Endothelial cell of umbilical vein (primary cell): ENCODE measurements at regions not wholly inside any gene's neighbourhood (a gene's known extent, or its start where the extent isn't known, plus 50 kb on each side); places are given as distances from the start of the nearest gene placed in this dataset.

ENCODE experiments used
- BruUV-seq: library from RNA; stranded (reverse); fragments of 400-500 nt; replicated peaks from 2 replicates; lab custom pipeline; 2021; lab: Mats Ljungman, UMichigan
- CTCF ChIA-PET: fragments of 300-600, 350-600 bp; sonication (Branson Sonifier 250); formaldehyde crosslinking; loops from one replicate; lab custom pipeline; 2021; ENCODE audit warnings: antibody characterized with exemption, inconsistent platforms; lab: Charles Lee
- POLR2A ChIA-PET: fragments of 300-600, 350-600 bp; sonication (Branson Sonifier 250); formaldehyde crosslinking; loops from one replicate; lab custom pipeline; 2021; ENCODE audit warnings: antibody characterized with exemption, inconsistent platforms; lab: Charles Lee
- DNase-seq: peaks from one replicate; pipeline ENCODE4 v3.0.0-alpha.2; 2011; ENCODE audit warnings: low read depth, low spot score
- FAIRE-seq: peaks from 2 replicates; lab custom pipeline; 2011; peaks lifted over from hg19 to GRCh38; lab: Jason Lieb, UNC
- H2AFZ ChIP-seq: 2 replicates; pipeline ENCODE4 v1.6.0; 2012; ENCODE audit warnings: low read depth, low read length, control low read depth, inconsistent platforms
- H3K27ac ChIP-seq: 2 replicates; pipeline ENCODE4 v1.5.1; 2011; ENCODE audit warnings: low read depth, mild to moderate bottlenecking, control low read depth, low read length, moderate library complexity; ENCODE audit not compliant: insufficient read depth
- H3K27me3 ChIP-seq, 2 experiments: 2 replicates each; pipeline versions ENCODE4 v1.6.0 to v1.6.1; 2011; ENCODE audit warnings: low read length in 2 of 2, mixed read lengths in 1 of 2; ENCODE audit not compliant: control insufficient read depth in 2 of 2, insufficient read depth in 2 of 2
- H3K36me3 ChIP-seq, 2 experiments: 2 replicates in 1 of 2; 3 replicates in 1 of 2; pipeline ENCODE4 v1.5.1; 2011; ENCODE audit warnings: low read length in 2 of 2, mild to moderate bottlenecking in 1 of 2, moderate library complexity in 1 of 2; ENCODE audit not compliant: control insufficient read depth in 2 of 2, insufficient read depth in 2 of 2; ENCODE audit errors: extremely low read depth in 1 of 2
- H3K4me1 ChIP-seq: 3 replicates; pipeline ENCODE4 v1.5.1; 2011; ENCODE audit warnings: mild to moderate bottlenecking, low read length; ENCODE audit not compliant: control insufficient read depth, insufficient read depth; ENCODE audit errors: extremely low read depth
- H3K4me2 ChIP-seq: 2 replicates; pipeline ENCODE4 v1.6.1; 2011; ENCODE audit warnings: low read length, control low read depth, mixed read lengths; ENCODE audit not compliant: insufficient read depth
- H3K4me3 ChIP-seq, 3 experiments: fragments of 200-600 bp in 1 of 3; sonication (generic), shearing (Covaris generic) in 1 of 3; replicated peaks in 1 of 3; 2 replicates each; pipeline ENCODE4 v1.5.1; 2011 to 2016; ENCODE audit warnings: control low read depth in 3 of 3, low read length in 3 of 3, mild to moderate bottlenecking in 2 of 3, inconsistent platforms in 1 of 3, low read depth in 1 of 3, moderate library complexity in 1 of 3; ENCODE audit not compliant: insufficient read depth in 1 of 3
- H3K79me2 ChIP-seq: 2 replicates; pipeline ENCODE4 v1.6.0; 2012; ENCODE audit warnings: low read length, inconsistent platforms; ENCODE audit not compliant: control insufficient read depth, insufficient read depth
- H3K9ac ChIP-seq: replicated peaks from 2 replicates; pipeline ENCODE3; 2011; ENCODE audit warnings: low read length, control low read depth; ENCODE audit not compliant: insufficient read depth; ENCODE audit errors: extremely low read depth
- H3K9me1 ChIP-seq: replicated peaks from 3 replicates; pipeline ENCODE4 v1.6.0; 2011; ENCODE audit warnings: mild to moderate bottlenecking, low read length; ENCODE audit not compliant: control insufficient read depth, insufficient read depth; ENCODE audit errors: extremely low read depth
- H3K9me3 ChIP-seq: replicated peaks from 2 replicates; pipeline ENCODE4 v1.5.1; 2012; ENCODE audit warnings: low read length, inconsistent platforms; ENCODE audit not compliant: control insufficient read depth, insufficient read depth
- H4K20me1 ChIP-seq: replicated peaks from 2 replicates; pipeline ENCODE3; 2011; ENCODE audit warnings: mild to moderate bottlenecking, low read length; ENCODE audit not compliant: control insufficient read depth, insufficient read depth; ENCODE audit errors: extremely low read depth
- CTCF ChIP-seq, 2 donors: IDR thresholded peaks; 1 replicate in 1 of 2; 2 replicates in 1 of 2; pipeline ENCODE4 v1.5.1; 2011; ENCODE audit warnings: low read length in 2 of 2, mild to moderate bottlenecking in 2 of 2, moderate library complexity in 2 of 2, control low read depth in 1 of 2, inconsistent platforms in 1 of 2, low read depth in 1 of 2; ENCODE audit not compliant: insufficient read depth in 1 of 2; ENCODE audit errors: extremely low read depth in 1 of 2
- EZH2 ChIP-seq: IDR thresholded peaks from 2 replicates; pipeline ENCODE4 v1.6.1; 2012; ENCODE audit warnings: borderline replicate concordance, low read depth, mild to moderate bottlenecking, moderate library complexity, low read length, inconsistent platforms; ENCODE audit not compliant: severe bottlenecking
- FOS ChIP-seq: IDR thresholded peaks from 2 replicates; pipeline ENCODE4 v1.6.1; 2011; ENCODE audit warnings: mild to moderate bottlenecking, low read length, moderate library complexity, borderline replicate concordance; ENCODE audit not compliant: insufficient read depth
- GATA2 ChIP-seq: IDR thresholded peaks from 2 replicates; pipeline ENCODE4 v1.7.0; 2011; ENCODE audit warnings: low read depth, mild to moderate bottlenecking, moderate library complexity, mixed read lengths, low read length; ENCODE audit not compliant: insufficient read length, insufficient read depth
- JUN ChIP-seq: IDR thresholded peaks from 2 replicates; pipeline ENCODE4 v1.6.1; 2011; ENCODE audit warnings: borderline replicate concordance, low read depth; ENCODE audit not compliant: insufficient read length, insufficient read depth
- MAX ChIP-seq: IDR thresholded peaks from 2 replicates; pipeline ENCODE4 v1.6.1; 2011; ENCODE audit not compliant: insufficient read depth, insufficient read length
- MYC ChIP-seq: IDR thresholded peaks from one replicate; pipeline ENCODE4 v1.6.1; 2011; ENCODE audit warnings: mild to moderate bottlenecking, low read depth, low read length
- POLR2A ChIP-seq: IDR thresholded peaks from 2 replicates; pipeline ENCODE4 v1.6.1; 2012; ENCODE audit warnings: low read depth, mild to moderate bottlenecking, control low read depth, low read length
- POLR2AphosphoS5 ChIP-seq: IDR thresholded peaks from 2 replicates; pipeline ENCODE4 v1.6.1; 2012; ENCODE audit warnings: low read depth, mild to moderate bottlenecking, control low read depth, low read length, moderate library complexity; ENCODE audit not compliant: insufficient read depth
- dilution Hi-C: fragments of 300-500 bp; cut with MboI; formaldehyde crosslinking; loops from one replicate; pipeline ENCODE4 v1.15.0; 2019; ENCODE audit warnings: low sequenced_read_pairs; ENCODE audit not compliant: extremely low pct_ligation_motif_present
- intact Hi-C: fragments of 100-400 bp; cut with micrococcal nuclease; formaldehyde crosslinking; loops from one replicate; pipeline ENCODE4 v1.10.0; 2022

GRCh38 chr6:120384671-120385070, 949.6 kb downstream of the TBC1D32 start:
- no peaks in the 10 kb centered on the region for H4K20me1 ChIP-seq
- H3K4me3 ChIP-seq, result no peak overlapping the region
- BruUV-seq, result no TSS peak
- no peak overlapping the region for H2AFZ ChIP-seq
- intact Hi-C loops (no loop called here), dilution Hi-C loops (no loop called here)
- POLR2A ChIA-PET, result no interaction called here
- H3K9ac ChIP-seq, result no peak overlapping the region
- no peaks in the 10 kb centered on the region for H3K4me1 ChIP-seq
- CTCF ChIA-PET, result no interaction called here
- no peaks in the 10 kb centered on the region for H3K36me3 ChIP-seq
- no peaks in the 10 kb centered on the region for H3K79me2 ChIP-seq
- DNase-seq (no peak), FAIRE-seq (no peak)
- TF ChIP-seq EZH2 (no peak), POLR2A (no peak), GATA2 (no peak), FOS (no peak), JUN (no peak), CTCF (IDR thresholded peaks at IDR 0.05; ENCODE audit: extremely low read depth in 1 of 2, insufficient read depth in 1 of 2, low read depth in 1 of 2, low read length in 2 of 2) (no peak), MAX (no peak), POLR2AphosphoS5 (no peak), MYC (no peak)
- no peaks in the 10 kb centered on the region for H3K9me1 ChIP-seq
- H3K27me3 ChIP-seq, result no peaks in the 10 kb centered on the region
- no peaks in the 10 kb centered on the region for H3K9me3 ChIP-seq
- H3K27ac ChIP-seq, result no peak overlapping the region
- H3K4me2 ChIP-seq, result no peak overlapping the region
